HepG2 (cell line): ENCODE measurements at regions not wholly inside any gene's neighbourhood (a gene's known extent, or its start where the extent isn't known, plus 50 kb on each side); places are given as distances from the start of the nearest gene placed in this dataset.

Experiments used
- ATAC-seq: fragments of 200-7000 bp; cut with Tn5 transposase; 3 replicates; pipeline ENCODE4 v1.9.1; 2020; ENCODE audit warnings: mild to moderate bottlenecking, moderate library complexity
- BruUV-seq: library from RNA; stranded (reverse); fragments of 400-500 nt; replicated peaks from 2 replicates; lab custom pipeline; 2021; lab: Mats Ljungman, UMichigan
- CTCF ChIA-PET: fragments of 300-600 bp; formaldehyde crosslinking; extraction: SDS; loops from one replicate; lab custom pipeline; 2021; ENCODE audit warnings: low total read pairs, inconsistent platforms, low intra/inter-chr PET ratio; lab: Yijun Ruan, JAX
- POLR2A ChIA-PET: fragments of 350-600 bp; sonication (Branson Sonifier 250); formaldehyde crosslinking; loops from one replicate; lab custom pipeline; 2020; ENCODE audit warnings: antibody characterized with exemption, inconsistent platforms; lab: Yijun Ruan, JAX
- DNase-seq: peaks from one replicate; pipeline ENCODE4 v3.0.0-alpha.2; 2015; ENCODE audit warnings: low spot score
- FAIRE-seq: peaks from 3 replicates; lab custom pipeline; 2011; peaks lifted over from hg19 to GRCh38; lab: Jason Lieb, UNC
- H2AFZ ChIP-seq: one replicate; pipeline ENCODE4 v1.6.1; 2011; ENCODE audit warnings: low read length, inconsistent platforms
- H3K27ac ChIP-seq: fragments of 300-600 bp; 3 replicates; pipeline ENCODE4 v1.8.0; 2011; ENCODE audit warnings: mixed run types, mild to moderate bottlenecking, mixed read lengths, low read length, inconsistent platforms; ENCODE audit not compliant: insufficient read depth; ENCODE audit errors: extremely low read length
- H3K27me3 ChIP-seq, 2 experiments: fragments of 200-600 bp in 1 of 2; 2 replicates in 1 of 2; 3 replicates in 1 of 2; pipeline versions ENCODE4 v1.6.0 to v1.8.0; 2011; ENCODE audit warnings: low read length in 2 of 2, mild to moderate bottlenecking in 2 of 2, moderate library complexity in 2 of 2, inconsistent platforms in 1 of 2; ENCODE audit not compliant: insufficient read depth in 2 of 2, control insufficient read depth in 1 of 2
- H3K36me3 ChIP-seq, 2 experiments: fragments of 200-600 bp in 1 of 2; replicated peaks in 1 of 2; 2 replicates in 1 of 2; 3 replicates in 1 of 2; pipeline versions ENCODE4 v1.5.1 to v1.8.0; 2011; ENCODE audit warnings: low read length in 2 of 2, inconsistent platforms in 1 of 2; ENCODE audit not compliant: insufficient read depth in 2 of 2, control insufficient read depth in 1 of 2
- H3K4me1 ChIP-seq: 2 replicates; pipeline ENCODE4 v1.5.1; 2012; ENCODE audit warnings: low read length, inconsistent platforms; ENCODE audit not compliant: insufficient read depth
- H3K4me2 ChIP-seq: 2 replicates; pipeline ENCODE4 v1.6.0; 2011; ENCODE audit warnings: low read depth, low read length, inconsistent platforms
- H3K4me3 ChIP-seq, 3 experiments: fragments of 200-600 bp in 1 of 3; sonication (generic), shearing (Covaris generic) in 1 of 3; replicated peaks in 1 of 3; 2 replicates each; pipeline ENCODE4 v1.5.1; 2011 to 2016; ENCODE audit warnings: low read length in 3 of 3, inconsistent platforms in 2 of 3, low read depth in 2 of 3, mild to moderate bottlenecking in 2 of 3, control low read depth in 1 of 3, mixed read lengths in 1 of 3; ENCODE audit not compliant: insufficient read depth in 1 of 3
- H3K79me2 ChIP-seq: one replicate; pipeline ENCODE4 v1.6.1; 2011; ENCODE audit warnings: low read length, inconsistent platforms; ENCODE audit not compliant: insufficient read depth
- H3K9ac ChIP-seq: 2 replicates; pipeline ENCODE4 v1.6.0; 2011; ENCODE audit warnings: mild to moderate bottlenecking, low read depth, low read length, inconsistent platforms; ENCODE audit not compliant: insufficient read depth
- H3K9me3 ChIP-seq: 2 replicates; pipeline ENCODE4 v1.5.1; 2012; ENCODE audit warnings: mild to moderate bottlenecking, low read length
- H4K20me1 ChIP-seq: 2 replicates; pipeline ENCODE4 v1.6.0; 2011; ENCODE audit warnings: inconsistent platforms, mild to moderate bottlenecking, low read length, moderate library complexity; ENCODE audit not compliant: insufficient read depth
- ATRX ChIP-seq: sonication (generic); formaldehyde crosslinking; IDR thresholded peaks from 2 replicates; pipeline ENCODE4 v1.4.0; 2020; ENCODE audit warnings: missing genetic modification reagents, borderline replicate concordance
- KLF12 ChIP-seq: sonication (generic); formaldehyde crosslinking; IDR thresholded peaks from 2 replicates; pipeline ENCODE4 v1.4.0; 2020; ENCODE audit warnings: missing genetic modification reagents, borderline replicate concordance
- MAF1 ChIP-seq: sonication (generic); formaldehyde crosslinking; IDR thresholded peaks from 2 replicates; pipeline ENCODE4 v1.5.0; 2020; ENCODE audit warnings: missing genetic modification reagents, borderline replicate concordance
- NCOR1 ChIP-seq: fragments of 200-600 bp; sonication (generic); IDR thresholded peaks from 2 replicates; pipeline ENCODE4 v1.7.0; 2017; ENCODE audit warnings: antibody characterized with exemption, low read length, borderline replicate concordance
- NPAS2 ChIP-seq: sonication (generic); formaldehyde crosslinking; IDR thresholded peaks from 2 replicates; pipeline ENCODE4 v1.8.0; 2022; ENCODE audit warnings: mild to moderate bottlenecking, missing genetic modification reagents, borderline replicate concordance
- RARG ChIP-seq: sonication (generic); formaldehyde crosslinking; IDR thresholded peaks from 2 replicates; pipeline ENCODE4 v1.4.0; 2020; ENCODE audit warnings: low read depth, mild to moderate bottlenecking, missing genetic modification reagents
- WGBS: methylation state at CpG from one replicate; pipeline ENCODE4 v1.1.6; 2017; ENCODE audit warnings: low lambda C conversion rate; 5-methylcytosine and 5-hydroxymethylcytosine counted together
- in situ Hi-C: cut with HindIII; loops from 2 replicates; pipeline ENCODE4 v1.10.0; 2017; ENCODE audit warnings: low pct_unique_long_range_greater_than_20kb; ENCODE audit not compliant: extremely low pct_ligation_motif_present
- intact Hi-C: fragments of 100-400 bp; cut with micrococcal nuclease; formaldehyde crosslinking; loops from one replicate; pipeline ENCODE4 v1.10.0; 2022; ENCODE audit not compliant: unreplicated experiment
- TF ChIP-seq, protein P1 (sequence below): IDR thresholded peaks from 2 replicates; pipeline ENCODE4 v1.6.1; 2016; ENCODE audit warnings: missing compliant biosample characterization, missing genetic modification reagents, borderline replicate concordance
- TF ChIP-seq, protein P2 (sequence below): IDR thresholded peaks from 2 replicates; pipeline ENCODE4 v1.4.0; 2020; ENCODE audit warnings: mild to moderate bottlenecking, missing genetic modification reagents
- TF ChIP-seq, protein P3 (sequence below): sonication (generic); formaldehyde crosslinking; IDR thresholded peaks from 2 replicates; pipeline ENCODE4 v1.4.0; 2020; ENCODE audit warnings: mild to moderate bottlenecking, missing genetic modification reagents

DNA sequence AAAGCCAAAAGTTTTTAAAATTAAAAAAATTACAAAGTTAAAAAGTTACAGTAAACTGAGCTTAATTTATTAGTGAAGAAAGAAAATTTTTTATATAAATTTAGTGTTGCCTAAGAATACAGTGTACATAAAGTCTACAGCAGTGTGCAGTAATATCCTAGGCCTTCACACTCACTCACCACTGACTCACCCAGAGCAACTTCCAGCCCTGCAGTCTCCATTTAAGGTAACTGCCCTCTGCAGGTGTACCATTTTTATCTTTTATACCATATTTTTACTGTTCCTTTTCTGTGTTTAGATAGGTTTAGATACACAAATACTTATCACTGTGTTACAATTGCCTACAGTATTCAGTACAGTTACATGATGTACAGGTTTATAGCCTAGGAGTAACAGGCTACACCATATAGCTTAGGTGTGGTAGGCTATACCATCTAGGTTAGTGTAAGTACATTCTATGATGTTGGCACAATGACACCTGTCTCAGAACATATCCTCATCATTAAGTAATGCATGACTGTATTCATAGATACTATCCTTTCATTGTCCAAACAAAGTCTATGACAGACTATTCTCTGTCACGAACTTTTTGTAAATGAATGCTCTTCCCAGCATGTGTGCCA is 78.6 kb upstream of the PBX1 start:
- Histone ChIP-seq H3K4me1 (no peaks in the 10 kb centered on the region), H4K20me1 (no peaks in the 10 kb centered on the region), H3K9me3 (peaks cover 42% of the 10 kb centered on the region), H3K79me2 (no peaks in the 10 kb centered on the region), H3K27ac (no peak overlapping the region), H3K36me3 (no peaks in the 10 kb centered on the region), H2AFZ (no peak overlapping the region), H3K4me3 (no peak overlapping the region), H3K9ac (no peak overlapping the region), H3K4me2 (no peak overlapping the region), H3K27me3 (no peaks in the 10 kb centered on the region)
- ChIA-PET CTCF (no interaction called here), POLR2A (no interaction called here)
- no peak for FAIRE-seq
- WGBS: 0% methylated on average over 1 of the region's 1 CpG
- no peak for ATAC-seq
- in situ Hi-C loops: no loop called here
- DNase-seq: no peak
- no TSS peak for BruUV-seq
- intact Hi-C loops: no loop called here
- TF ChIP-seq, protein P1, sequence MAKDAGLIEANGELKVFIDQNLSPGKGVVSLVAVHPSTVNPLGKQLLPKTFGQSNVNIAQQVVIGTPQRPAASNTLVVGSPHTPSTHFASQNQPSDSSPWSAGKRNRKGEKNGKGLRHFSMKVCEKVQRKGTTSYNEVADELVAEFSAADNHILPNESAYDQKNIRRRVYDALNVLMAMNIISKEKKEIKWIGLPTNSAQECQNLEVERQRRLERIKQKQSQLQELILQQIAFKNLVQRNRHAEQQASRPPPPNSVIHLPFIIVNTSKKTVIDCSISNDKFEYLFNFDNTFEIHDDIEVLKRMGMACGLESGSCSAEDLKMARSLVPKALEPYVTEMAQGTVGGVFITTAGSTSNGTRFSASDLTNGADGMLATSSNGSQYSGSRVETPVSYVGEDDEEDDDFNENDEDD (CRISPR knock-in tag): no peak
- TF ChIP-seq NCOR1 (no peak), NPAS2 (CRISPR knock-in tag) (no peak), MAF1 (CRISPR knock-in tag) (no peak), RARG (CRISPR knock-in tag) (no peak), ATRX (CRISPR knock-in tag) (no peak), KLF12 (CRISPR knock-in tag) (no peak)
- TF ChIP-seq, protein P2, sequence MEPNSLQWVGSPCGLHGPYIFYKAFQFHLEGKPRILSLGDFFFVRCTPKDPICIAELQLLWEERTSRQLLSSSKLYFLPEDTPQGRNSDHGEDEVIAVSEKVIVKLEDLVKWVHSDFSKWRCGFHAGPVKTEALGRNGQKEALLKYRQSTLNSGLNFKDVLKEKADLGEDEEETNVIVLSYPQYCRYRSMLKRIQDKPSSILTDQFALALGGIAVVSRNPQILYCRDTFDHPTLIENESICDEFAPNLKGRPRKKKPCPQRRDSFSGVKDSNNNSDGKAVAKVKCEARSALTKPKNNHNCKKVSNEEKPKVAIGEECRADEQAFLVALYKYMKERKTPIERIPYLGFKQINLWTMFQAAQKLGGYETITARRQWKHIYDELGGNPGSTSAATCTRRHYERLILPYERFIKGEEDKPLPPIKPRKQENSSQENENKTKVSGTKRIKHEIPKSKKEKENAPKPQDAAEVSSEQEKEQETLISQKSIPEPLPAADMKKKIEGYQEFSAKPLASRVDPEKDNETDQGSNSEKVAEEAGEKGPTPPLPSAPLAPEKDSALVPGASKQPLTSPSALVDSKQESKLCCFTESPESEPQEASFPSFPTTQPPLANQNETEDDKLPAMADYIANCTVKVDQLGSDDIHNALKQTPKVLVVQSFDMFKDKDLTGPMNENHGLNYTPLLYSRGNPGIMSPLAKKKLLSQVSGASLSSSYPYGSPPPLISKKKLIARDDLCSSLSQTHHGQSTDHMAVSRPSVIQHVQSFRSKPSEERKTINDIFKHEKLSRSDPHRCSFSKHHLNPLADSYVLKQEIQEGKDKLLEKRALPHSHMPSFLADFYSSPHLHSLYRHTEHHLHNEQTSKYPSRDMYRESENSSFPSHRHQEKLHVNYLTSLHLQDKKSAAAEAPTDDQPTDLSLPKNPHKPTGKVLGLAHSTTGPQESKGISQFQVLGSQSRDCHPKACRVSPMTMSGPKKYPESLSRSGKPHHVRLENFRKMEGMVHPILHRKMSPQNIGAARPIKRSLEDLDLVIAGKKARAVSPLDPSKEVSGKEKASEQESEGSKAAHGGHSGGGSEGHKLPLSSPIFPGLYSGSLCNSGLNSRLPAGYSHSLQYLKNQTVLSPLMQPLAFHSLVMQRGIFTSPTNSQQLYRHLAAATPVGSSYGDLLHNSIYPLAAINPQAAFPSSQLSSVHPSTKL (CRISPR knock-in tag): no peak
- TF ChIP-seq, protein P3, sequence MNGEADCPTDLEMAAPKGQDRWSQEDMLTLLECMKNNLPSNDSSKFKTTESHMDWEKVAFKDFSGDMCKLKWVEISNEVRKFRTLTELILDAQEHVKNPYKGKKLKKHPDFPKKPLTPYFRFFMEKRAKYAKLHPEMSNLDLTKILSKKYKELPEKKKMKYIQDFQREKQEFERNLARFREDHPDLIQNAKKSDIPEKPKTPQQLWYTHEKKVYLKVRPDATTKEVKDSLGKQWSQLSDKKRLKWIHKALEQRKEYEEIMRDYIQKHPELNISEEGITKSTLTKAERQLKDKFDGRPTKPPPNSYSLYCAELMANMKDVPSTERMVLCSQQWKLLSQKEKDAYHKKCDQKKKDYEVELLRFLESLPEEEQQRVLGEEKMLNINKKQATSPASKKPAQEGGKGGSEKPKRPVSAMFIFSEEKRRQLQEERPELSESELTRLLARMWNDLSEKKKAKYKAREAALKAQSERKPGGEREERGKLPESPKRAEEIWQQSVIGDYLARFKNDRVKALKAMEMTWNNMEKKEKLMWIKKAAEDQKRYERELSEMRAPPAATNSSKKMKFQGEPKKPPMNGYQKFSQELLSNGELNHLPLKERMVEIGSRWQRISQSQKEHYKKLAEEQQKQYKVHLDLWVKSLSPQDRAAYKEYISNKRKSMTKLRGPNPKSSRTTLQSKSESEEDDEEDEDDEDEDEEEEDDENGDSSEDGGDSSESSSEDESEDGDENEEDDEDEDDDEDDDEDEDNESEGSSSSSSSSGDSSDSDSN (CRISPR knock-in tag): no peak
